PC-3 (cell line): ENCODE measurements at regions not wholly inside any gene's neighbourhood (a gene's known extent, or its start where the extent isn't known, plus 50 kb on each side); places are given as distances from the start of the nearest gene placed in this dataset.

Experiments used
- ATAC-seq: fragments of 200-7000 bp; cut with Tn5 transposase; 2 replicates; pipeline ENCODE4 v1.9.1; 2020; ENCODE audit warnings: mild to moderate bottlenecking, moderate library complexity
- BruUV-seq: library from RNA; stranded (reverse); fragments of 400-500 nt; replicated peaks from 2 replicates; lab custom pipeline; 2021; lab: Mats Ljungman, UMichigan
- CTCF ChIA-PET: fragments of 300-600 bp; sonication (Branson Sonifier 250); formaldehyde crosslinking; loops from one replicate; lab custom pipeline; 2022; ENCODE audit warnings: antibody characterized with exemption; lab: Charles Lee
- POLR2A ChIA-PET: fragments of 300-600 bp; sonication (Branson Sonifier 250); formaldehyde crosslinking; loops from one replicate; lab custom pipeline; 2022; ENCODE audit warnings: antibody characterized with exemption; ENCODE audit not compliant: unreplicated experiment; lab: Charles Lee
- DNase-seq: peaks from one replicate; pipeline ENCODE4 v3.0.0-alpha.2; 2015
- H2AFZ ChIP-seq: fragments of 300-600 bp; sonication (generic); 2 replicates; pipeline ENCODE4 v1.6.0; 2016; ENCODE audit warnings: antibody characterized with exemption, low read length
- H3F3A ChIP-seq: fragments of 300-600 bp; sonication (generic); one replicate; pipeline ENCODE4 v1.6.0; 2017; ENCODE audit warnings: antibody characterized with exemption, low read length, control low read depth, mild to moderate bottlenecking; ENCODE audit not compliant: unreplicated experiment
- H3K27ac ChIP-seq: fragments of 300-600 bp; sonication (generic); 2 replicates; pipeline ENCODE4 v1.5.1; 2016; ENCODE audit warnings: mild to moderate bottlenecking, low read length
- H3K27me3 ChIP-seq: fragments of 300-600 bp; sonication (generic); 2 replicates; pipeline ENCODE4 v1.6.1; 2016; ENCODE audit warnings: low read length, mixed read lengths
- H3K36me3 ChIP-seq: fragments of 300-600 bp; sonication (generic); 2 replicates; pipeline ENCODE4 v1.6.1; 2016; ENCODE audit warnings: low read depth, mixed run types, low read length, mixed read lengths
- H3K4me1 ChIP-seq: fragments of 300-600 bp; sonication (generic); 2 replicates; pipeline ENCODE4 v1.5.1; 2016; ENCODE audit warnings: low read length; ENCODE audit not compliant: insufficient read depth
- H3K4me2 ChIP-seq: fragments of 300-600 bp; sonication (generic); 2 replicates; pipeline ENCODE4 v1.6.0; 2016; ENCODE audit warnings: low read length
- H3K4me3 ChIP-seq: fragments of 300-600 bp; sonication (generic); 2 replicates; pipeline ENCODE4 v1.5.1; 2016; ENCODE audit warnings: mild to moderate bottlenecking, low read length, mixed read lengths
- H3K79me2 ChIP-seq: fragments of 300-600 bp; sonication (generic); 2 replicates; pipeline ENCODE4 v1.6.1; 2017; ENCODE audit warnings: low read length, mixed read lengths
- H3K9ac ChIP-seq: fragments of 300-600 bp; sonication (generic); 2 replicates; pipeline ENCODE4 v1.6.0; 2016; ENCODE audit warnings: mild to moderate bottlenecking, low read length
- H3K9me2 ChIP-seq: fragments of 300-600 bp; sonication (generic); replicated peaks from 2 replicates; pipeline ENCODE4 v1.6.1; 2016; ENCODE audit warnings: mixed run types, low read length, mixed read lengths
- H3K9me3 ChIP-seq: fragments of 300-600 bp; sonication (generic); 2 replicates; pipeline ENCODE4 v1.6.1; 2016; ENCODE audit warnings: low read length, mixed read lengths
- H4K20me1 ChIP-seq: fragments of 300-600 bp; sonication (generic); 2 replicates; pipeline ENCODE4 v1.6.1; 2016; ENCODE audit warnings: low read length, mixed read lengths
- EZH2 ChIP-seq: fragments of 300-600 bp; sonication (generic); IDR thresholded peaks from one replicate; pipeline ENCODE4 v1.6.1; 2017; ENCODE audit warnings: antibody characterized with exemption, mild to moderate bottlenecking, low read length; ENCODE audit not compliant: unreplicated experiment
- EZH2phosphoT487 ChIP-seq: fragments of 300-600 bp; sonication (generic); IDR thresholded peaks from 2 replicates; pipeline ENCODE4 v1.6.1; 2018; ENCODE audit warnings: mild to moderate bottlenecking, antibody characterized with exemption, low read length, borderline replicate concordance
- intact Hi-C: fragments of 100-400 bp; cut with micrococcal nuclease; formaldehyde crosslinking; loops from 2 replicates; pipeline ENCODE4 v1.9.0; 2023
- TF ChIP-seq, protein P1 (sequence below): fragments of 300-600 bp; sonication (generic); conservative IDR thresholded peaks from 2 replicates; pipeline ENCODE4 v1.5.1; 2017; ENCODE audit warnings: antibody characterized with exemption, low read depth, mild to moderate bottlenecking, low read length

DNA sequence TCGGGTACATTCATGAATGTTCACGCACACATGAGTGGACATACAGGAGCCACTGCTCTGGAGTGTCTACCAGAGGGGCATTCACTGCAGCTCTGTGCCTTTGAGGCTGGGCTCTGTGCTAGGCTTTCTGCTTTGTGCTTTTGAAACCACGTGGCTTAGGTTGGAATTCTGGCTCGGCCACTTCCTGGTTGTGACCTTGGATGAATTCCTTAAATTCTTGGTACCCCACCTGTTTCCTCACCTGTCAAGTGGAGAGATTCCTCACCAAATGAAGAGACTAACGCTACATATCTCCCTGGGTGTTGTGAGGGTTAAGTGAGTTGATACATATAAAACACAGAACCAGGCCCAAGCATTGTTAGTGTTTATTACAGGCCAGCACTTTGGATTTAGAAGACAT is 842.8 kb downstream of the VRK1 start:
- no peak overlapping the region for H2AFZ ChIP-seq
- intact Hi-C loops = no loop called here
- ChIA-PET CTCF (no interaction called here), POLR2A (no interaction called here)
- H3K9me2 ChIP-seq = no peaks in the 10 kb centered on the region
- no TSS peak for BruUV-seq
- H3K27ac ChIP-seq = no peak overlapping the region
- ATAC-seq (no peak), DNase-seq (no peak)
- no peaks in the 10 kb centered on the region for H3K36me3 ChIP-seq
- no peaks in the 10 kb centered on the region for H3K79me2 ChIP-seq
- no peaks in the 10 kb centered on the region for H3F3A ChIP-seq
- no peaks in the 10 kb centered on the region for H4K20me1 ChIP-seq
- H3K9me3 ChIP-seq = no peaks in the 10 kb centered on the region
- H3K9ac ChIP-seq = no peak overlapping the region
- H3K4me1 ChIP-seq = no peaks in the 10 kb centered on the region
- H3K4me3 ChIP-seq = no peak overlapping the region
- H3K27me3 ChIP-seq = peaks cover 28% of the 10 kb centered on the region; the same call in 1 of the 2 replicates
- no peak overlapping the region for H3K4me2 ChIP-seq
- TF ChIP-seq, protein P1, sequence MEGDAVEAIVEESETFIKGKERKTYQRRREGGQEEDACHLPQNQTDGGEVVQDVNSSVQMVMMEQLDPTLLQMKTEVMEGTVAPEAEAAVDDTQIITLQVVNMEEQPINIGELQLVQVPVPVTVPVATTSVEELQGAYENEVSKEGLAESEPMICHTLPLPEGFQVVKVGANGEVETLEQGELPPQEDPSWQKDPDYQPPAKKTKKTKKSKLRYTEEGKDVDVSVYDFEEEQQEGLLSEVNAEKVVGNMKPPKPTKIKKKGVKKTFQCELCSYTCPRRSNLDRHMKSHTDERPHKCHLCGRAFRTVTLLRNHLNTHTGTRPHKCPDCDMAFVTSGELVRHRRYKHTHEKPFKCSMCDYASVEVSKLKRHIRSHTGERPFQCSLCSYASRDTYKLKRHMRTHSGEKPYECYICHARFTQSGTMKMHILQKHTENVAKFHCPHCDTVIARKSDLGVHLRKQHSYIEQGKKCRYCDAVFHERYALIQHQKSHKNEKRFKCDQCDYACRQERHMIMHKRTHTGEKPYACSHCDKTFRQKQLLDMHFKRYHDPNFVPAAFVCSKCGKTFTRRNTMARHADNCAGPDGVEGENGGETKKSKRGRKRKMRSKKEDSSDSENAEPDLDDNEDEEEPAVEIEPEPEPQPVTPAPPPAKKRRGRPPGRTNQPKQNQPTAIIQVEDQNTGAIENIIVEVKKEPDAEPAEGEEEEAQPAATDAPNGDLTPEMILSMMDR = no peak
- TF ChIP-seq EZH2 (no peak), EZH2phosphoT487 (no peak)

DNA sequence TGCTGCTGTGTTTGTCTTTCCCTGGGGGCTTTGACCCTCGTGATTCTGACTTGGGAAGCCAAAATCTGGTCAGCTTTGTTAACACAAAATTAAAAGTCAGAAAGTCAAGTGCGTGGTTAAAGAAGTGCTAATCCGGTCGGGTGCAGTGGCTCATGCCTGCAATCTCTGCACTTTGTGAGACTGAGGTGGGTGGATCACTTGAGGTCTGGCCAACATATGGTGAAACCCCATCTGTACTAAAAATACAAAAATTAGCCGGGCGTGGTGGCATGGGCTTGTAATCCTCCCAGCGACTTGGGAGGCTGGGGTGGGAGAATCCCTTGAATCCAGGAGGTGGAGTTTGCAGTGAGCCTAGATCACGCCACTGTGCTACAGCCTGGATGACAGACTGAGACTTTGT is 844.6 kb downstream of the VRK1 start:
- intact Hi-C loops = no loop called here
- H4K20me1 ChIP-seq = no peaks in the 10 kb centered on the region
- DNase-seq = no peak
- no peak for ATAC-seq
- peaks cover 19% of the 10 kb centered on the region; the same call in 1 of the 2 replicates for H3K27me3 ChIP-seq
- no peaks in the 10 kb centered on the region for H3K36me3 ChIP-seq
- H3K9ac ChIP-seq = no peak overlapping the region
- no peaks in the 10 kb centered on the region for H3K79me2 ChIP-seq
- no TSS peak for BruUV-seq
- H3K4me1 ChIP-seq = no peaks in the 10 kb centered on the region
- no peaks in the 10 kb centered on the region for H3K9me3 ChIP-seq
- no peaks in the 10 kb centered on the region for H3K9me2 ChIP-seq
- POLR2A ChIA-PET = no interaction called here
- TF ChIP-seq EZH2phosphoT487 (no peak), EZH2 (no peak)
- TF ChIP-seq, protein P1 = no peak
- no peak overlapping the region for H3K4me2 ChIP-seq
- no peak overlapping the region for H3K27ac ChIP-seq
- CTCF ChIA-PET = no interaction called here
- no peak overlapping the region for H2AFZ ChIP-seq
- no peaks in the 10 kb centered on the region for H3F3A ChIP-seq
- no peak overlapping the region for H3K4me3 ChIP-seq

DNA sequence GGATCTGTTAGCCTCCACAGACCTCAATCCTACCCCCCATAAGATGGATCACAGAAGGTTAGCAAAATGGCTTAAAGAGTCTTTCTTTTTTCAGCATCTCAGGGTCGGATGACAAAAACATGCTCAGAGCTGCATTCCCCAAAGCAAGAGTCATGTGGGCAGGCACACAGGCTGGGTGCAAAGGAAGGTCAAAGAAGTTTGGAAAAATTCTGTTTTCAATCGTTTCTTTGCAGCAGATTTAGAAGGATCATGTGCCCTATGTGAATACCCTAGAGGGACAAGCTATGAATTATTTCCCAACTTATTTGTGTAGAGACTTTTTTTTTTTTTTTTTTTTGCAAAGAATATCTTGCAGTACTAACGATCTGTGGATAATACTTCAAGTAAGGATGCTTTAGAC is 845.4 kb downstream of the VRK1 start:
- CTCF ChIA-PET = no interaction called here
- POLR2A ChIA-PET = no interaction called here
- Histone ChIP-seq H3F3A (no peaks in the 10 kb centered on the region), H3K4me2 (no peak overlapping the region), H3K36me3 (no peaks in the 10 kb centered on the region), H2AFZ (no peak overlapping the region), H3K4me1 (no peaks in the 10 kb centered on the region), H3K9me3 (no peaks in the 10 kb centered on the region), H3K9me2 (no peaks in the 10 kb centered on the region), H3K4me3 (no peak overlapping the region), H3K9ac (no peak overlapping the region), H3K27ac (no peak overlapping the region), H4K20me1 (no peaks in the 10 kb centered on the region), H3K27me3 (peaks cover 13% of the 10 kb centered on the region; the same call in 1 of the 2 replicates), H3K79me2 (no peaks in the 10 kb centered on the region)
- ATAC-seq (no peak), DNase-seq (no peak)
- TF ChIP-seq EZH2phosphoT487 (no peak), EZH2 (no peak)
- TF ChIP-seq, protein P1 = no peak
- intact Hi-C loops = no loop called here
- no TSS peak for BruUV-seq
